GM12878 (cell line): ENCODE measurements at regions not wholly inside any gene's neighbourhood (a gene's known extent, or its start where the extent isn't known, plus 50 kb on each side); places are given as distances from the start of the nearest gene placed in this dataset.

Experiments
- BMI1 ChIP-seq: fragments of 450-650 bp; IDR thresholded peaks from 2 replicates; pipeline ENCODE4 v1.6.1; 2016; ENCODE audit warnings: mild to moderate bottlenecking, moderate library complexity, borderline replicate concordance
- BRCA1 ChIP-seq: IDR thresholded peaks from 2 replicates; pipeline ENCODE4 v1.6.1; 2011; ENCODE audit warnings: low read depth, low read length, improper control_type of control experiment
- GATAD2B ChIP-seq: fragments of 450-650 bp; conservative IDR thresholded peaks from 2 replicates; pipeline ENCODE4 v1.6.1; 2017; ENCODE audit warnings: low read depth, mild to moderate bottlenecking, moderate library complexity
- JUNB ChIP-seq: IDR thresholded peaks from 2 replicates; pipeline ENCODE4 v1.6.1; 2016; ENCODE audit warnings: antibody characterized with exemption, mild to moderate bottlenecking
- JUND ChIP-seq: IDR thresholded peaks from 2 replicates; pipeline ENCODE4 v1.6.1; 2012; ENCODE audit warnings: low read depth, mild to moderate bottlenecking, low read length, improper control_type of control experiment, moderate library complexity
- MTA3 ChIP-seq: IDR thresholded peaks from 2 replicates; pipeline ENCODE4 v1.6.1; 2012; ENCODE audit warnings: low read length, inconsistent platforms, borderline replicate concordance
- NFYA ChIP-seq: IDR thresholded peaks from 2 replicates; pipeline ENCODE4 v1.6.1; 2011; ENCODE audit warnings: low read depth, mild to moderate bottlenecking, low read length, improper control_type of control experiment, borderline replicate concordance
- NR2C2 ChIP-seq: IDR thresholded peaks from 2 replicates; pipeline ENCODE4 v1.6.1; 2011; ENCODE audit warnings: borderline replicate concordance, low read depth; ENCODE audit not compliant: control insufficient read depth, insufficient read length
- POLR2AphosphoS5 ChIP-seq: IDR thresholded peaks from 2 replicates; pipeline ENCODE4 v1.6.1; 2011; ENCODE audit warnings: mild to moderate bottlenecking, low read length, inconsistent platforms
- RAD21 ChIP-seq: IDR thresholded peaks from 2 replicates; pipeline ENCODE4 v1.6.1; 2011; ENCODE audit warnings: mild to moderate bottlenecking, low read depth, low read length, moderate library complexity; ENCODE audit not compliant: insufficient read depth
- SREBF2 ChIP-seq: IDR thresholded peaks from 2 replicates; pipeline ENCODE4 v1.6.1; 2012; ENCODE audit warnings: mild to moderate bottlenecking, low read length
- TF ChIP-seq, protein P1 (sequence below), 3 experiments: IDR thresholded peaks in 2 of 3; conservative IDR thresholded peaks in 1 of 3; 2 replicates each; pipeline ENCODE4 v1.5.1; 2011; ENCODE audit warnings: low read depth in 3 of 3, low read length in 3 of 3, mild to moderate bottlenecking in 3 of 3, control low read depth in 2 of 3, moderate library complexity in 2 of 3, inconsistent platforms in 1 of 3, mixed read lengths in 1 of 3; ENCODE audit not compliant: control insufficient read depth in 2 of 3, insufficient read depth in 1 of 3; ENCODE audit errors: extremely low read depth in 1 of 3

DNA sequence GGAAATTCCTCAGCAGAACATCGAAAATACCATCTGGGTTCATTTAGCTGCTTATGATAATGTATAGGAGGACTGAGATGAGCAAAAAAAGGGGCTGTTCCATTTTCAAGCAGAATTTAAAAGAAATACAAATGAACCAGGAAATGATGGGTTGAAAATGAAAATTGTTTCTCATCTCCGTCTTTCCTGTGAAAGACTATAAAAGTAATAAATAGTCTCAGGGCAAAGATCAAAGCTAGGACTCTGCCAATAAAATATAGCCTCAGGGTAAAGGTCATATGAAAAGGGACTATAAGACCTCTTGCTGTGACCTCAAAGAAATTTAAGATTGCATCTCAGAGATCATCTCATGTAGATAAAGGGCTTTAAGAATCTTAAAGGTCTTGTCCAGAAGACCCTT lies 478.0 kb downstream of the BTG1 start:
- TF ChIP-seq BRCA1 (no peak), GATAD2B (no peak), BMI1 (no peak), SREBF2 (no peak), NFYA (no peak), RAD21 (no peak), POLR2AphosphoS5 (no peak), JUNB (no peak), MTA3 (no peak), NR2C2 (no peak), JUND (no peak)
- TF ChIP-seq, protein P1, sequence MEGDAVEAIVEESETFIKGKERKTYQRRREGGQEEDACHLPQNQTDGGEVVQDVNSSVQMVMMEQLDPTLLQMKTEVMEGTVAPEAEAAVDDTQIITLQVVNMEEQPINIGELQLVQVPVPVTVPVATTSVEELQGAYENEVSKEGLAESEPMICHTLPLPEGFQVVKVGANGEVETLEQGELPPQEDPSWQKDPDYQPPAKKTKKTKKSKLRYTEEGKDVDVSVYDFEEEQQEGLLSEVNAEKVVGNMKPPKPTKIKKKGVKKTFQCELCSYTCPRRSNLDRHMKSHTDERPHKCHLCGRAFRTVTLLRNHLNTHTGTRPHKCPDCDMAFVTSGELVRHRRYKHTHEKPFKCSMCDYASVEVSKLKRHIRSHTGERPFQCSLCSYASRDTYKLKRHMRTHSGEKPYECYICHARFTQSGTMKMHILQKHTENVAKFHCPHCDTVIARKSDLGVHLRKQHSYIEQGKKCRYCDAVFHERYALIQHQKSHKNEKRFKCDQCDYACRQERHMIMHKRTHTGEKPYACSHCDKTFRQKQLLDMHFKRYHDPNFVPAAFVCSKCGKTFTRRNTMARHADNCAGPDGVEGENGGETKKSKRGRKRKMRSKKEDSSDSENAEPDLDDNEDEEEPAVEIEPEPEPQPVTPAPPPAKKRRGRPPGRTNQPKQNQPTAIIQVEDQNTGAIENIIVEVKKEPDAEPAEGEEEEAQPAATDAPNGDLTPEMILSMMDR (IDR thresholded peaks at IDR 0.05 in 2 of 3, conservative IDR thresholded peaks at IDR 0.05 in 1 of 3; ENCODE audit: control insufficient read depth in 2 of 3, extremely low read depth in 1 of 3, insufficient read depth in 1 of 3, low read depth in 3 of 3, low read length in 3 of 3): no peak
